ENCODE measurements at regions not wholly inside any gene's neighbourhood (a gene's known extent, or its start where the extent isn't known, plus 50 kb on each side); places are given as distances from the start of the nearest gene placed in this dataset.

DNA sequence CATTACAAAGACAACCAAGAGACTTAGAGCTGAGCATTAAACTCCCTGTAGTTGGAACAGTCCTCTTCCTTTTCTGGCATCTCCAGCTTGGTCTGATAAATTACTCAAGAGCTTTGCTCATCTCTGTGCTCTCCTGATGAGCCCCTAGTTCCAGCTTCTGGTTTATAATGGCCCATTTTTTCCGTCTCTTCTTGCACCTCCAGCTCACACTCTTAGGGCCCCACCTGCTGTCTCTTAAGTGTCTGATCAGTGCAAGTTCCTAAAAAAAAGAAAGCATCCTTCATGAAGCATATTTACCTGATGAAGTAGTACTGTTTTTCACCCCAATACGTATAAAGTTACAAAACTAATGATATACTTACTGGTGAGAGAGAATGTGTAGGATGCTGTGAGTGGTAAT, 822.9 kb downstream of the RNF144A start:
- TF ChIP-seq RAD21 (conservative IDR thresholded peaks at IDR 0.05 in 1 of 2, IDR thresholded peaks at IDR 0.05 in 1 of 2) (no peak), CBX2 (IDR thresholded peaks at IDR 0.05; ENCODE audit: borderline replicate concordance, low read depth) (no peak), REST (IDR thresholded peaks at IDR 0.05) (no peak), POLR2A (IDR thresholded peaks at IDR 0.05; ENCODE audit: low read length) (no peak), BHLHE40 (IDR thresholded peaks at IDR 0.05; ENCODE audit: low read depth, low read length) (no peak), TP53 (CRISPR knock-in tag; IDR thresholded peaks at IDR 0.05) (no peak), HOXB13 (CRISPR knock-in tag; IDR thresholded peaks at IDR 0.05; ENCODE audit: low read depth) (no peak)
- TF ChIP-seq, protein P1, sequence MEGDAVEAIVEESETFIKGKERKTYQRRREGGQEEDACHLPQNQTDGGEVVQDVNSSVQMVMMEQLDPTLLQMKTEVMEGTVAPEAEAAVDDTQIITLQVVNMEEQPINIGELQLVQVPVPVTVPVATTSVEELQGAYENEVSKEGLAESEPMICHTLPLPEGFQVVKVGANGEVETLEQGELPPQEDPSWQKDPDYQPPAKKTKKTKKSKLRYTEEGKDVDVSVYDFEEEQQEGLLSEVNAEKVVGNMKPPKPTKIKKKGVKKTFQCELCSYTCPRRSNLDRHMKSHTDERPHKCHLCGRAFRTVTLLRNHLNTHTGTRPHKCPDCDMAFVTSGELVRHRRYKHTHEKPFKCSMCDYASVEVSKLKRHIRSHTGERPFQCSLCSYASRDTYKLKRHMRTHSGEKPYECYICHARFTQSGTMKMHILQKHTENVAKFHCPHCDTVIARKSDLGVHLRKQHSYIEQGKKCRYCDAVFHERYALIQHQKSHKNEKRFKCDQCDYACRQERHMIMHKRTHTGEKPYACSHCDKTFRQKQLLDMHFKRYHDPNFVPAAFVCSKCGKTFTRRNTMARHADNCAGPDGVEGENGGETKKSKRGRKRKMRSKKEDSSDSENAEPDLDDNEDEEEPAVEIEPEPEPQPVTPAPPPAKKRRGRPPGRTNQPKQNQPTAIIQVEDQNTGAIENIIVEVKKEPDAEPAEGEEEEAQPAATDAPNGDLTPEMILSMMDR (IDR thresholded peaks at IDR 0.05) = no peak
- TF ChIP-seq, protein P2, sequence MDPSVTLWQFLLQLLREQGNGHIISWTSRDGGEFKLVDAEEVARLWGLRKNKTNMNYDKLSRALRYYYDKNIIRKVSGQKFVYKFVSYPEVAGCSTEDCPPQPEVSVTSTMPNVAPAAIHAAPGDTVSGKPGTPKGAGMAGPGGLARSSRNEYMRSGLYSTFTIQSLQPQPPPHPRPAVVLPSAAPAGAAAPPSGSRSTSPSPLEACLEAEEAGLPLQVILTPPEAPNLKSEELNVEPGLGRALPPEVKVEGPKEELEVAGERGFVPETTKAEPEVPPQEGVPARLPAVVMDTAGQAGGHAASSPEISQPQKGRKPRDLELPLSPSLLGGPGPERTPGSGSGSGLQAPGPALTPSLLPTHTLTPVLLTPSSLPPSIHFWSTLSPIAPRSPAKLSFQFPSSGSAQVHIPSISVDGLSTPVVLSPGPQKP (IDR thresholded peaks at IDR 0.05; ENCODE audit: low read depth, low read length) = no peak
